HG03095 (cell line): ENCODE measurements at regions not wholly inside any gene's neighbourhood (a gene's known extent, or its start where the extent isn't known, plus 50 kb on each side); places are given as distances from the start of the nearest gene placed in this dataset.
"Not testable (repeated sequence)": the region's sequence is repeated elsewhere in the genome, so short reads cannot be mapped to it uniquely, and the experiment has no call there.

Experiments used
- ATAC-seq: cut with Tn5 transposase; IDR thresholded peaks from one replicate; pipeline ENCODE4 v1.9.1; 2021; ENCODE audit warnings: moderate library complexity; ENCODE audit not compliant: unreplicated experiment

DNA sequence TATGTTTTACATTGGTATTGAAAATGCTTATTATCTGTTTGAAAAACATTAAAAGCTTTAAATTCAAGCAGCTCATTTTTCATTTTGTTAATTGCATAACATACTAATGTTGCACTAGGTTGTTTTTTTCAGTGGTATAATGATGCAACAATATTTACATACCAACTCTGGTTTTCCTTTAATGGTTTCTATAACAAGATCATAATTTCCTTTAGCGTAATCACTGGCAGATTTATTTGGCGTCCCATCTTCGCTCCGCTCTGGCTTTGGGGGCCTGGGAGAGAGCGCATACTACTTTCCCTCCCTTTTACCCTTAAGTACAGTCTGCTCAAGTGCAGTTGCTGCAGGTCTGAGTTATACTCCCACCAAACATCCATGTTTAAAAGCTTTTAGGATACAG lies 574.1 kb downstream of the PRKD1 start:
- no peak for ATAC-seq

DNA sequence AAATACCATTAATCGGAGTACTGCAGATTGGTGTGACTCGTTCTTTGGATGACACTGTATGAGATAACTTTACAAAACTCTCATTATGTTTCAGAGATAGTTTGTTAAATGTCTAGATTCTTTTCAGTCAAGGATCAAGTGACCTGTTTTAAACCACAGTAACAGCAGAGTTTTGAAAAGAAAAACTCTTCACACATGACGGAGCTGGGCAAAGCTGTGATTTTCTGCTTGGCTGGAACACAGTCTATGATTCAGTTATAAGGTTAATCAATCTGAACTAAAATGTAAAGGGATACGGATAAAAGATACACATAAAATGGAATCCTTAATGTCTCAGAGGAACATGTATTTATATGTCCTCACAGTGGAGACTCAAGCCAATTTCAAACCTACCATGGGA lies 573.2 kb downstream of the PRKD1 start:
- no peak for ATAC-seq

DNA sequence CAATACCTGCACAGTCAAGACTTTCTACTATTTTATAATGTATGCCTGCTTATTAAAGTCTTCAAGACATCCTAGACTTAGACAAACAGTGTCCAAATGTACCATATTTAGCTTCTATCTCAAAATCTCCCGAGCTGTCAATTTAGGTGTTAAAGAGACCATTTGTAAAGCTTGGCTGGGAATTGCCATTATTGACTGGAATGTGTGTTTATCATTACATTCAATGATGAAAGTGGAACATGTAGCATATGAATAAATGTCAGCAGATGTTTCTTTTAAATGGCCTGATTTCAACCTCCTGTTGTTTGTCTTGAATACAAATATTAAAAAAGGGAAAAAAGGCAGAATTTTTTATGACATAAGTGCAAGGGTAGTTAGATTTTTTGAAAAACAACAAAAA lies 572.3 kb downstream of the PRKD1 start:
- ATAC-seq = no peak

DNA sequence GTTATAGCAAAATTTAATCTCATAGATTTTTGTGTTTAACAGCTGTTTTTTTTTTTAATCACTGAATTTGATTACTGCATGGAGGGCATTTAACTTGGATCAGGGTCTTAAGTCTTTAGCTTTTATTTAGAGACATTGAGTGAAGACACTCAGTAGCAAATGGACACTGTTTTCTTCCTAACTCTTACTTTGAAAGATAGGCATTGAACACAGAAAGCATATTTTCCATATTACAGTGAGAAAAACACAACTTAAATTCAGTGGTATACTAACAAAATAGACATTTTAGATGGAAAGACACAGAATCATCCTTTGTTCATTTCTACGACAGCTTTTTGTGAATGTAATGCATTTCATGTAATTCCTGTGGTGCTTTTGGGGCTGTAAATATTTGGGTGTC lies 571.8 kb downstream of the PRKD1 start:
- ATAC-seq = no peak

DNA sequence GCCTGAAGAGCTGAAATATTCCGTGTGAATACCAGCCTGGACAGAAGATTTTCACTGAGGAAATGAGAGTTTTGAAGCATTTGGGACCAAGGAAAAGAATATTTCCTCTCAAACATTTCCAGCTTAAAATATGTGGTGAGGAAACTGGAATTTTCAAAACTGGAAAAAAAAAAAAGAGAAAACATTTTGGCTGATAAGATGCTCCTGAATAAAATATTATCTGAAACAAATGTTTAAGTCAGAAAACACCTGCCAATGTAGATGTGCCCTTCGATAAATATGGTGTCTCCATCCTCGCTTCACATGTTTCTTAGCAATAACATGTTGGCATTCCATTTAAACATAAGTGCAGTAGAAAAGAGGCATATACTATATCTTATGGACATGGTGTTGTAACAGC lies 567.0 kb downstream of the PRKD1 start:
- no peak for ATAC-seq

DNA sequence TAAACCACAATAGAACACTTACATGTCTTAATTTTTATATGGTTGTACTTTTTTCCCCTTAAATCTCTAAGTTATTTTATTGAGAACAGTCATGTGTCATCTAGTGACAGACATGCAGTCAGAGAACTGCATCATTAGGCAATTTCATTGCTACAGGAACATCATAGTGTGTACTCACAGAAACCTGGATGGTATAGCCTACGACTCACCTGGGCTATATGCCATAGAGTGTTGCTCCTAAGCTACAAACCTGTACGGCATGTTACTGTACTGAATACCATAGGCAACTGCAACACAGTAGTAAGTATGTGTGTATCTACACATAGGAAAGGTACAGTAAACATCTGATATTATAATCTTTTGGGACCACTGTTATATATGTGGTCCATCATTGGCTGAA lies 557.6 kb downstream of the PRKD1 start:
- ATAC-seq = no peak

DNA sequence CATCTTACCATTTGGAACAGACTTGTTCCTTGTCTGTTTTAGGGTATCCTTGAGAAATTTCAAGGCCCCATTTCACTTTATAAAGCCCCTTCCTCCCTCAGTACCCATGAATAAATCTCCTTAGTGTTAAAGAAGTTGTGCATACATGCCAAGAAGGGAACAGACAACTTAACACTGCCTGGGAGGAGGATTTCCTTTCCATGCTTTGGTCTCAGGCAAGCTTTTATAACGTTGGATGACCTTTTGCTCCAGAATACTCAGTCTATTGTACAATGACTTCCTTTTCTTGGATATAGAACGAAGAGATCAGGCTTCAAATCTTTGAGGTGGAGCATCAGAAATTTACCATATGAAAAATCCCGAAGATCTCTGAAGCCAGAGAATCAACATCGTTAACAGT lies 551.4 kb downstream of the PRKD1 start:
- ATAC-seq = no peak

DNA sequence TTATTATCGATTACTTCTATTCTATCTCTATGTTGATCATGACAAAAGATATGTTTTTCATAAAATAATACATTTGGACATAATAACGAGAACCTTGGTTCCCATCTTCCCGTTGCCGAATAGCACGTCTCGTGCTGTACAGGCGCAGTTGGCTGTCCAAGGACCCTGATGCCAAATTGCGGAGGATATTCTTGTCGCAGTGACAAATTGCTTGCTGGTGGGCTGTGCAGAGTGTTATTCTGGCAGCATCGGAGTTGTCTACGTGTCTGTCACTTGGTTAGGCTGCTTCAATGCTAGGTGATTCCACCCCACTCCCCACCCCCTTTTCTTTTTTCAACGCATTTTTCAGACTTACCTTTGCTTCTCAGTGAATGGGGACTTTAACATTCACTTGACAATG lies 546.8 kb downstream of the PRKD1 start:
- no peak for ATAC-seq

DNA sequence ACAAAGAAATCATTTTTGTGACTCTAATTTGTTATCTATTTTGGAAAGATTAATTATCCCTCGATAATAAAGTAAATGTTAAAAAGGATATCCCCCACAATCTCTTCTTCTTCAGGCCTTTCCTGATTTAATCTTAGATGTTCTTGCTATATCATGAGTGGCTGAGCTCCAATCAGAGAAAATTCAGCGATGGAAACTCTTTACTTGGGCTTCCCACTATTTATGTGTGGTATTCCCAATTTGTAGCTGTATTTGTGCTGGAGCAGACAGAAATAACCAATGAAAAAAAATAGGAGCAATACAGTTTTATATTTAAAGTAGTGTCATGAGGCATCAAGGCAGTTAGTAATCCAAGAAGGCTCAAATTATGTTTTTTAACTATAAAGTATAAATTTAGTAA lies 539.1 kb downstream of the PRKD1 start:
- ATAC-seq = no peak

DNA sequence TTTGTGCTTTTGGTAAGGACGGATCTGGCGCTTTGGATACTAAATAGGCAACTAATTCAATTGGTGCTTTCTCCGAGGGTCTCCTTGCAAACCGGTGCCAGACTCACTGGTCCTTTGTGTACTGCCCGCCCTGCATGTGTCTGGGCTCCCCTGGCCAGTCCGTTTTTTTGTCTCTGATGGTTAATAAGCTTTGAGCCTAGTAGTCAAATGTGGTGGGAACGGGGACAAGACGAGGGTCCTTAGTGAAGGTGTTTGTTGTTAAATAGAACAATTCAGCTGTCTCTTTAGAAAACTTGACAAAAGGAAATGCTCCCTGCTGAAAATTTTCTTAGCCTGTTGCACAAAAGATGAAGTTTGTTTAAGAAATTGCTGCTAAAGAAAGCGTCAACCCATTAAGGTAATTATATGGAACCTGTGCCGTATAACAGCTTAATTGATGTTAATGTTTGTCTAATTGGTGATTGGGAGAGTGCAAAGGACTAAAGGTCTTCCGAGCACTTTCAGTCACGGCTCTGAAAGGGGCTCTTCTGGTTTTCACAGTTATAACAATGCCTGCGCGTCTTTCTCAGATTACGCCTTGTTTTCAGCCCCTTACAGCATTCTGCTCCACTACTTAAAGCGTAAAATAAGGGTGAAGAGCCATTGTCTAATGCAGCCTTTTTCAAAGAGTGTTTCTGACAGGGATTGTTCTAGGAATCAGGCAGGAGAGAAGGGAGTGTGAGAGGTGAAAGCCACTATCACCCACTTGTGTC lies 537.4 kb downstream of the PRKD1 start:
- ATAC-seq = no peak

DNA sequence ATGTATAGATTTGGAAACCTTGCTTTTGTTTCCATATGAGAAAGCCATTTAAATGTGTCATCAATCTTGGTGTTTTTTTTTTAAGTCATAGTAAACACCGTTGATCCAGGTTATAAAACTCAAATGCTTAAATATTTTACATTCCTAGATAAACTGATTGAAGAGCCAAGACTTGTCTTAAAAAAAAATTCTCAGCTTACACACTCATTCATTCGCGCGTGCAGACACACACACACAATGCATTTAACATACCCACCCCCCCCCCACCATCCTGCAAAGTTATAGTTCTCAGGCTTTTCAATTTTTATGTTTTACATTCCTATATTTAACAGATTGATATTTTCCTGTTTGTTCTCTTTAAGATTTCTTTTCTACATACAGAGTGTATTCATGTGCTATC lies 536.4 kb downstream of the PRKD1 start:
- ATAC-seq = no peak

DNA sequence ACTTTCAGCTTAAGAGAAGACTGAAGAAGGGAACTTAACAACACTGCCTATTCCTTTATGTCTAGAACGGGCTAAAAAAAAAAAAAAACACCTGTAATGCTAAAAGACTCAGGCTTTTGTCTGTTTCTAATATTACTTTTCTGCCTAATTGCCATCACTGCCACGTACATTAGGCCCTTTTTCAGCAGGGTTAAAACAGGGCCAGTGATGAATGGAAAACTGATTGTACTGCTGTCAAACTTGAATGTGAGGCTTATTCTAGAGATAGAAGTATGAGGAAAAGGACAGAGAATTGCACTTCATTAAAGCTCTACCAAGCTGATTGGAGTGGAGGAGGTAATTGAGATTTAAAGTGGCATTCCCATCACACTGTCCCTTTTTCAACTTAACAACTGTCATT lies 535.8 kb downstream of the PRKD1 start:
- no peak for ATAC-seq

DNA sequence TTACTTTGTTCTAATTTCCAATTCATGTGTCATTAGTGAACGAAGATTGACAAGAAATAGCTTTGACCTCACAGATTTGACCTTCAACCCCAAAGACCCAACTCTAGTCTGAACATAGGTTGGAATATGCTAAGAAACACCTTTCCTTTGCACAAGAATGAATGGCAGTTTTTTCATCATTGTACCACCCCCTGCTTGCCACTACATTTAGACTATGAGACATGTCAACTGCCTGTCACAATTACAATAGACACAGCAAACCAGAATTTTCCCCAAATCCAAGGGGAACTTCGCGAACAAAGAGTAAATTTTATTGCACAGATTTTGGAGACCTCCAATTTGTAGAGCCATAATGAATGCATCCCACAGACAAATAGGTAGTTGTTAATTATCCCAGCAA lies 535.4 kb downstream of the PRKD1 start:
- ATAC-seq = no peak

DNA sequence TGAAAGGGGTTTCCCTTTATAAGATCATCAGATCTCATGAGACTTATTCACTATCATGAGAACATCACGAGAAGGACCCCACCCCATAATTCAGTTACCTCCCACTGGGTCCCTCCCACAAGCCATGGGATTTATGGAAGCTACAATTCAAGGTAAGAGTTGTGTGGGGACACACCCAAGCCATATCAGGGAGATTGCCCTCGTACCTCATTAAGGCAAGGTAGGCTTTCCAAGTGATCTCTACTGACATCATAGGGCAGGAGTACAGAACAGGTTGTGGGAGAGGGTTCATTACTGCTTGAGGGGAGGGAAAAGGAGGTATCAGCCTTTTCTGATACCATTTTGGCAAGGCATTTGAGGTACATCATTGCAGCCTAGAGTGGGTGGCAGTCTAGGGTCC lies 524.6 kb downstream of the PRKD1 start:
- no peak for ATAC-seq

DNA sequence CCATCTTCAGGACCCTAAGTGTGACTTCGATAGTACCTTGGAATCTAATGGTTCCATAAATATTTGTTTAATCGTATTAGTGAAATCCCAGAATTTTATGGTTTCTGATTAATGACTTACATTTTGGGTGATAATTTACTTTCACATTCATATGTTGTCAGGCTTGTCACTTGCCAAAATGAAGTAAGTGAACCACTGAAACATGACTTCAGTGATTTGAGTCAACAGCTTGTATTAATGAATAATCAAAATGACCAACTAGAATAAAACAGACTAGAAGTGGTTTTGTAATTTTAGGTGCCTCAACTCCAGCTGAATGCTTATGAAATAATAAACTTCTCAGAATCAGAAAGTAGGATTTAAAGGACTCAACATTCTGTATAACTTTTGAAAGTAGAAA lies 517.1 kb downstream of the PRKD1 start:
- ATAC-seq = no peak

DNA sequence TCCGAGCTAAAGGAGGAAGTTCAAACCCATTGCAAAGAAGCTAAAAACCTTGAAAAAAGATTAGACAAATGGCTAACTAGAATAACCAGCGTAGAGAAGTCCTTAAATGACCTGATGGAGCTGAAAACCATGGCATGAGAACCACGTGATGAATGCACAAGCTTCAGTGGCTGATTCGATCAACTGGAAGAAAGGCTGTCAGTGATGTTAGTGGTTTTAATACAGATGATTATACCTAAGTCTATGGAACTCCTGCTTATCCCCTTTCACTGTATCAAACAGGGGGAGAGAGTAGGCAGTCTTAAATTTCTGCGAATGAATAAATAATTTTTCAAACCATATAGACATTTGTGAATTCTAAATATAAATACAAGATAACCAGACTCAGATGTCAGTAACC lies 512.7 kb downstream of the PRKD1 start:
- ATAC-seq = not testable (repeated sequence)

DNA sequence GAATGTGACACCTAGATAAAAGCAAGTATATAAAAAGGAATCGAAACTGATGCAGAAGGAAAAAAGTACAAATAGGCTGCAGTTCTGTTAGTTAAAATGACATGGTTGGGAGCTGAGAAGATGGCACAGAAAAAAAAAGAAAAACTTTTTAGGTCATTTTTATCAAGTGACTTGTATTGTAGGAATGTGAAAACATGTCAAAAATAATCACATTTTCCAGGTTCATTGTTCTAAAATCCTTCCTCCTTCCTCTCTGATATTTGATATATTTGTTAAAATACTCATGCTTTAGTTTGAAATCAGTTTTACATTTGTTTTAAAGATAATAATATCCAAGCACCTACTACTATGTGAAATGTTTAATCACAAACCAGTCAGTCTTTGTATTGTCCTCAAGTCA lies 507.9 kb downstream of the PRKD1 start:
- ATAC-seq = no peak

DNA sequence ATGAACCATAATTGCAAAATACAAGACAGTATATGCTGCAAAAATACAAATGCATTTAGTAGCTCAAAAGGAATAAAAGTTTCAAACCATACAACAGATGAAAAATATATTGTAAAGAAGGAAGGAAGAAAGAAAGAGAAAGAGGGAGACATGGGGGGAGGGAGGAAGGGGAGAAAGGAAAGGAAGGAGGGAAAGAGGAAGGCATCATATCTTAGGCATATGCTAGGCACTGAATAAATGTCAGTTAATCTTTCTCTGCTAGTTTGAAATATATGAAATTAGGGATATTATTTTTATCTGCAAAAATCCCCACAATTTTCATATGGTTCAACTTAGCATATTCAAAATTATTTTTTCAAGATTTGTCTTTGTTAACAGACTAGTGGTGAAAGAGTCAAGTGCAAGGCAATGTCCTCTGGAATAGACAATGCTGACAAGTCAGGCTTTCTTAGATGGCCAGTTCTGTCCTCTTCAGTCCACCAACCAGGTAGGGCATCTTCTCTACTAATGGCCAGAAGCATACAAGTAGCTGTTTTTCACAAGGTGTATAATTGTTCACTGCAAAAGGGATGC lies 506.4 kb downstream of the PRKD1 start:
- no peak for ATAC-seq

DNA sequence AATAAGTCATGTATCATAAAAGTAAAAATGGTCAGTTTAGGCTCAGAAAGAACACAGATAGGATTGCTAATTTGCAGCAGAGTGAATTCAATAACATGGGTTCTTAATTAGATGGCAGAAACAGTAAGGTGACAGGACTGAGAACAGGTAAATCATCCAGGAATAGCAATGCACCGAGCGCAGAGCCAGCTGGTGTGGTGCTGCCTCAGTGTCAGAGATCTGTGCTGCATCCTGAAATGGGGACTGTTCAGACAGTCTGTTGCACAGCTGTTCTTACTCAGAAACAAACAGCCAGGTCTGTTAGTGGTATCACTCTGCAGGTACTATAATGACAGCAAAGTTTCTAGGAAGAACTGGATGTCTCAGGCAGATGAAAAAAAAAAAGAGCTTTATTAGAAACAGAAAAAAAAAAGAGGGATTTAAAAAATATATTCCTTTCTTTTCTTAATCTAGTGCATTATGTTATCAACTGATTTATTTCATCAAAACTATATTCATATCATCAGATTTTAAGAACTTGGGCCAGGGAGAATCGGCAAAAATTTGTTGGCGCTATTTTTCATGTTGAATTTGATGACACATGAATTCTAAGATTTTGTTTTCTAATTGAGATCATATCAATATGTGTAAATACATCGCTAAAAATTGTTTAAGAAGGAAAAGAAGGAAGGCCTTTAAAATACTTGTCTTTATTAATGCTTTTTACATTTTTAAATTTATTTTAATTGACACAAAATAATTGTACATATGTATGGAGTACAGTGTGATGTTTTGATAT lies 501.8 kb downstream of the PRKD1 start:
- no peak for ATAC-seq

DNA sequence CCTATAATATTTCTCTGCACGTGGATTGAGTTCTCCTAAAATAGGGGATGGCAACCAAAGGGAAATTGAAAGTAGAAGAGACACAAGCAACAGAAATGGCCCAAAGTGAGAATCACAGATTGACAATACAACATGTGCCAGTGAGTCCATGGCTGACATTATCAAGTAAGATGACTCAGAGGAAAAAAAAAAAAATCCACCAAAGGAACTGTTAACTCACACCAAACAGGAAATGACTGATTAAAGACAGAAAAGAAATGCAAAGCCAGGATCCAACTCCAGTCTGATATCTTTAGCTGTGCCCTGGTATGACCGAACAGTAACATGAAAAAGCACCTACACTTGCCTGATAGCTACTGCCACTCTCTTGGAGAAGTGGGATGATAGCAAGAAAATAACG lies 485.0 kb downstream of the PRKD1 start:
- no peak for ATAC-seq

DNA sequence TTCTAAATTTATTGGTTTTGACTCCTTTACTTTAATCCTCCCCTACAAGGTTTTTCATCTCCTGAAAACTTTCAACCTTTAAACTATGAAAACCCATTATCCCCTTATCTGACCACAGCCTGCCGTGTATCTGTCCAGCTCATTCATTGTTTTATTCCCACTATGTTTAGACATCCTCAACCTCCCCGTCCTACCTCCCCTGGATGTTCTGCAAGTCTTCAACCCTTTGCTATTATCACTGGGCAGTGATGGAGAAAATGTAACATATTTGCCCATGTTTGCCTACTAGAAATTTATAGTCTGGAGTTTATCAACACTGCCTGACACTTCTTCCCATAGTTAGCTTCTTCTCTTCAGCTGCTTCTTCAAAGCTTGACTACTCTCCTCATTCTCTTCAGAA lies 483.4 kb downstream of the PRKD1 start:
- ATAC-seq = no peak

DNA sequence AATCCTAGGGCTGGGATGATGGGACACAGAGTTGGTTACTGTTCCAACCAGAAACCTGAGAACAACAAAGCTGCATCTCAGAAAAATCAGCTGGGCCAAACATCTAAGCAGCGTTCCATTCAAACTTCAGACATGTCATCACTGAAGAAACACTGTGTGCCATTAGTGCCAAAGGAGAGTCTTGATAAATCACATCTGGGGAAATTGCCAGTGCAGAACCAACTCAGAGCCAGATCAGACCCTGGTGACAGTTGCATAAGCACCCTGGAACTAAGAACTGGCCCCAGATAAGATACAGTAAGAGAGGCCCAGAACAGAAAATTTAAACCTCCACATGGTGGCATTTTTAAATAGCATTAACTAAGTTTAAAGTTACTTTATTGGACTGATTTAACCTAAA lies 482.8 kb downstream of the PRKD1 start:
- no peak for ATAC-seq
